ENCODE measurements at regions not wholly inside any gene's neighbourhood (a gene's known extent, or its start where the extent isn't known, plus 50 kb on each side); places are given as distances from the start of the nearest gene placed in this dataset.

DNA sequence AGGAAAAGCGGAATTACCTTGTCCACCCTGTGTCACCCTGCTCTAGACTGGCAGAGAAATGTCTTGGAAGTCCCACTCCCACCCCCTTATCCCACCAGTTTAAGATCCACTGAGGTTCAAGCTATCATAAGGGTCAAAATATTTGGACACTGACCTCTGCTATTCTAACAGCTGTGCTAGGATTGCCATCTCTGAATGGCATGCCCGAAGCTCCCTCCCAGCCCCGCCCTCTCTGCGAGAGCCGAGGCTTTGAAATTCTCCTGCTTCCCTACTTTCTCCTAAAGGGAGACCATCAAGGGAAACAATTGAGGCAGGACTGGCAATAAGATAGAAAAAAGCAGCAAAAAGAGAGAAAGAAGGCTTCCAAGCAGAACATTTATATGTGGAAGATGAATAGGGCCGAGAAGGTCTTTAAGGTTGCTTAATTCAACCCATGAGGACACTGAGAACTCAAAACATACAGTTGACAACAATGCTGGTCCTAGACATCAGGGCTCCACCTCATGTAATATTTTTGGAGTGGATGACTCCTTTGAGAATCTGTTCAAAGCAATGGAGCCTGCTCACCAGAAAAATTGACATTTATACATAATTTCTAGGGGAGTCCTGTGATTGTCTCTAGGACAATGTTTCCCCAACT lies 338.7 kb upstream of the F9 start:
- POLR2A ChIA-PET (ENCODE audit: unreplicated experiment) = no interaction called here
- H3K36me3 ChIP-seq (ENCODE audit: low read depth) = no peaks in the 10 kb centered on the region
- no peak overlapping the region for H2AFZ ChIP-seq
- no peak for DNase-seq
- BruUV-seq (replicated peaks) = no TSS peak
- H3K4me1 ChIP-seq (replicated peaks; ENCODE audit: insufficient read depth) = no peaks in the 10 kb centered on the region
- H3K79me2 ChIP-seq (ENCODE audit: low read depth) = no peaks in the 10 kb centered on the region
- intact Hi-C loops (cut with micrococcal nuclease; ENCODE audit: unreplicated experiment) = no loop called here
- CTCF ChIA-PET = no interaction called here
- H3K9me3 ChIP-seq (ENCODE audit: insufficient read depth, low read depth) = no peaks in the 10 kb centered on the region
- no peaks in the 10 kb centered on the region for H3F3A ChIP-seq (ENCODE audit: insufficient read depth, low read depth)
- H3K9me2 ChIP-seq (ENCODE audit: insufficient read depth) = no peaks in the 10 kb centered on the region
- no peak for TF ChIP-seq EZH2 (IDR thresholded peaks at IDR 0.05; ENCODE audit: low read depth)
- TF ChIP-seq, protein P1, sequence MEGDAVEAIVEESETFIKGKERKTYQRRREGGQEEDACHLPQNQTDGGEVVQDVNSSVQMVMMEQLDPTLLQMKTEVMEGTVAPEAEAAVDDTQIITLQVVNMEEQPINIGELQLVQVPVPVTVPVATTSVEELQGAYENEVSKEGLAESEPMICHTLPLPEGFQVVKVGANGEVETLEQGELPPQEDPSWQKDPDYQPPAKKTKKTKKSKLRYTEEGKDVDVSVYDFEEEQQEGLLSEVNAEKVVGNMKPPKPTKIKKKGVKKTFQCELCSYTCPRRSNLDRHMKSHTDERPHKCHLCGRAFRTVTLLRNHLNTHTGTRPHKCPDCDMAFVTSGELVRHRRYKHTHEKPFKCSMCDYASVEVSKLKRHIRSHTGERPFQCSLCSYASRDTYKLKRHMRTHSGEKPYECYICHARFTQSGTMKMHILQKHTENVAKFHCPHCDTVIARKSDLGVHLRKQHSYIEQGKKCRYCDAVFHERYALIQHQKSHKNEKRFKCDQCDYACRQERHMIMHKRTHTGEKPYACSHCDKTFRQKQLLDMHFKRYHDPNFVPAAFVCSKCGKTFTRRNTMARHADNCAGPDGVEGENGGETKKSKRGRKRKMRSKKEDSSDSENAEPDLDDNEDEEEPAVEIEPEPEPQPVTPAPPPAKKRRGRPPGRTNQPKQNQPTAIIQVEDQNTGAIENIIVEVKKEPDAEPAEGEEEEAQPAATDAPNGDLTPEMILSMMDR (conservative IDR thresholded peaks at IDR 0.05) = no peak
- no peaks in the 10 kb centered on the region for H4K20me1 ChIP-seq (ENCODE audit: insufficient read depth)
- H3K4me2 ChIP-seq = no peak overlapping the region
- H3K4me3 ChIP-seq = no peak overlapping the region
- no peak overlapping the region for H3K27ac ChIP-seq
- no peaks in the 10 kb centered on the region for H3K27me3 ChIP-seq (ENCODE audit: insufficient read depth, low read depth)

- Histone ChIP-seq H4K20me1 (ENCODE audit: insufficient read depth) (no peaks in the 10 kb centered on the region), H3K4me3 (no peak overlapping the region), H3K4me2 (no peak overlapping the region), H3K9me2 (ENCODE audit: insufficient read depth) (no peaks in the 10 kb centered on the region), H3K27me3 (ENCODE audit: insufficient read depth, low read depth) (no peaks in the 10 kb centered on the region), H2AFZ (no peak overlapping the region), H3K9me3 (ENCODE audit: insufficient read depth, low read depth) (no peaks in the 10 kb centered on the region), H3K36me3 (ENCODE audit: low read depth) (no peaks in the 10 kb centered on the region), H3K27ac (no peak overlapping the region), H3F3A (ENCODE audit: insufficient read depth, low read depth) (no peaks in the 10 kb centered on the region), H3K79me2 (ENCODE audit: low read depth) (no peaks in the 10 kb centered on the region), H3K4me1 (replicated peaks; ENCODE audit: insufficient read depth) (no peaks in the 10 kb centered on the region)
- intact Hi-C loops (cut with micrococcal nuclease; ENCODE audit: unreplicated experiment) = no loop called here
- DNase-seq = no peak
- ChIA-PET CTCF (no interaction called here), POLR2A (ENCODE audit: unreplicated experiment) (no interaction called here)
- BruUV-seq (replicated peaks) = no TSS peak
- TF ChIP-seq, protein P1 (conservative IDR thresholded peaks at IDR 0.05) = no peak
- TF ChIP-seq EZH2 (IDR thresholded peaks at IDR 0.05; ENCODE audit: low read depth) = no peak
Observed at GRCh38 chrX:139191286-139191685, 339.3 kb upstream of the F9 start.

DNA sequence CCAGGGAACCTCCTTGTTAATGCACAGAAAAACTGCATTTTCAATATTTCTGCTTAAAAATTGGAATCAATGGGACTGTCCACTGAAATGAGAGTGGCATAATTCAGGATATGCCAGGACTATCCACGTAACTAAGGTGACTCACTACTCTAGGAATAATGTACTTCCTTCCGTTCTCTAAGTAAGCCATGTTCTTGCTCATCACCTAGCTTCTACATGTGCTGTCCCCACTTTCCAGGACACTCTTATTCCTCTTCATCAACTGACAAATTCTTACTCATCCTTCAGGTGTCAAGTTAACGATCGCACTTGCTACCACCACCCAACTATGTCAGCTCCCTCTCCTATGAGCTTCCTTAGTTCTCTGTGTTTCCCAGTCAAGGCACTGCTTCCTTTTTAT lies 342.8 kb upstream of the F9 start:
- intact Hi-C loops (cut with micrococcal nuclease; ENCODE audit: unreplicated experiment) = no loop called here
- no peak for DNase-seq
- BruUV-seq (replicated peaks) = no TSS peak
- Histone ChIP-seq H2AFZ (no peak overlapping the region), H3K27ac (no peak overlapping the region), H3K4me1 (replicated peaks; ENCODE audit: insufficient read depth) (no peaks in the 10 kb centered on the region), H3F3A (ENCODE audit: insufficient read depth, low read depth) (no peaks in the 10 kb centered on the region), H3K79me2 (ENCODE audit: low read depth) (no peaks in the 10 kb centered on the region), H3K9me2 (ENCODE audit: insufficient read depth) (no peaks in the 10 kb centered on the region), H3K36me3 (ENCODE audit: low read depth) (no peaks in the 10 kb centered on the region), H3K4me3 (no peak overlapping the region), H4K20me1 (ENCODE audit: insufficient read depth) (no peaks in the 10 kb centered on the region), H3K27me3 (ENCODE audit: insufficient read depth, low read depth) (no peaks in the 10 kb centered on the region), H3K4me2 (no peak overlapping the region), H3K9me3 (ENCODE audit: insufficient read depth, low read depth) (no peaks in the 10 kb centered on the region)
- ChIA-PET CTCF (no interaction called here), POLR2A (ENCODE audit: unreplicated experiment) (no interaction called here)
- no peak for TF ChIP-seq EZH2 (IDR thresholded peaks at IDR 0.05; ENCODE audit: low read depth)
- TF ChIP-seq, protein P1 (conservative IDR thresholded peaks at IDR 0.05) = no peak
